ENCODE measurements at regions not wholly inside any gene's neighbourhood (a gene's known extent, or its start where the extent isn't known, plus 50 kb on each side); places are given as distances from the start of the nearest gene placed in this dataset.

DNA sequence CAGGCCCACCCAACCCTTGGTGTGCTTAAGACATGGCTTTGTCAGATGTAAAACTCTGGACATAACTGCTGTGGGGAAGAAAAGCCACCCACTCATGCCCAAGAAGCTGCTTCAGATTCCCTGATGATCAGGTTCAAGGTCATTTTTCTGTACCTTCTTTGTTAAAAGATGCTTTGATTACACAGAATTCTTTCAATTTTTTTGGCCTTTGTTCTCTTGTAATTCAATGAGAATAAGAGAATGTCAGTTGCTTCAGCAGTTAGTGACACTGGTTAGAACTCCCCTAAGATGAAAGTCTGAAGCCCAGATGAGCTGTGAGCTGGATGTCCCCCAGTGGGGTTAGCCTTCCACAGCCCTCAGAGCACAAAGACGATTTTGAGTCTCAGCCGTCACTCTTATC lies 152.7 kb downstream of the CHRM3 start:
- no peak for DNase-seq

DNA sequence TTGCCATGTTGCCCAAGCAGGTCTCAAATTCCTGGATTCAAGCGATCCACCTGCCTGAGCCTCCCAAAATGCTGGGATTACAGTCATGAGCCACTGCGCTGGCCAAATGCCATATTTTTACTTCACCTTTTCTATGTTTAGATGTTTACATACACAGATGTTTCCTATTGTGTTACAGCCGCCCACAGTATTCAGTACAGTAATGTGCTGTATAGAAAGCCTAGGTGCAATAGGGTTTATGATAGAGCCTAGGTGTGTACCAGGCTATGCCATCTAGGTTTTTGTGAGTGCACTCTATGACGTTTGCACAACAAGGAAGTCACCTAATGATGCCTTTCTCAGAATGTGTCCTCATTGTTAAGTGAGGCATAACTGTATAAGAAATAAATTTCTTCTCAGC lies 153.4 kb downstream of the CHRM3 start:
- no peak for DNase-seq

DNA sequence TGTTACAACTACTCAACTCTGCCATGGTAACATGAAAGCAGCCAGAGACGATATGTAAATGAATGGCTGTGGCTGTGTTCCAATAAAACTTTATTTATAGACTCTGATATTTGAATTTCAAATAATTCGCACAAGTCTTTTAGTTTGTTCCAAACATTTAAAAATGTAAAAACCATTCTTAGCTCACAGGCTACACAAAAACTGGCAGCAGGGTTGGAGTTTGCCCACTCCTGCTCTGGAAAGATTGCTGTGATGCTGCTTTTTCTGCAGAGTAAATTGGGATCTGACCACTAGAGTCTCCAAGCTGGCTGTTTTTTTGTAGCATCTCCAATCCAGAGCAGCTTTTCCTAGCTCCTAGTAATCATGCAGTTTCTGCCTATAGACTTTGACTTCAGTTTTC lies 157.5 kb downstream of the CHRM3 start:
- no peak for DNase-seq

DNA sequence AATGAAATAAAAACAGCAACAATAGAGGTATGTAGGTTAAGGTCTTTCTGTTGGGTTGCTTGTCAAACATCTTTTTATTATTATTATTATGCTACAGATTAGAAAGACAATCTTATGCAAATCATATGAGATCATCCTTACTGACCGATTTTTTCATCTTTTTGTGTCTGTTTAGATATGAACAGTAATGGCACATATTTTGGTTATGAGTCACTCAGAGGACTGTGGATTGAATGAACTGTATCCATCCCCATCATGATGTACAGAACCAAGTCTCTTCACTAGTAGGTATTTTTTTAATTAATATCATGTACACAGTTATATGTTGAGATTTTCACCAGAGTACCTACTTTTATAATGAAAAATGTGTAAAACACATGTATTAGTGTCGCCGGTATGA lies 159.1 kb downstream of the CHRM3 start:
- DNase-seq = no peak

DNA sequence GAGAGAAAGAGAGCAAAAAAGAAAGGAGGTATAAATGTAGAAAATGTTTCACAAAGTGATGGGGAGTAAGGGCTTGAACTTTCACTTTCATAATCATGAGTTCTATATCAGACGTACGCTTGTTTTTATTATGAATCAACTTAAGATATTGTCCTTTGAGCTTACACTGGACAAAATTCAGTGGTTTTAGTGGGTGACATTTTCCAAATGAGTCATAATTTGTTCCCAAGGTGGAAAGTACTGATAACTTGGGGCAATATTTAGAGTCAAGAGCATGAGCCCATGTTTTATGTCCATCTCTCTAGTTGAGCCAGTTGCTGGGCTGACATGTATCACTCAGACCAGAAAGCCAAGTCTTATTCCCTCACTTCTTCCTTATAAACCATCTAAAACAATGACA lies 161.6 kb downstream of the CHRM3 start:
- no peak for DNase-seq

DNA sequence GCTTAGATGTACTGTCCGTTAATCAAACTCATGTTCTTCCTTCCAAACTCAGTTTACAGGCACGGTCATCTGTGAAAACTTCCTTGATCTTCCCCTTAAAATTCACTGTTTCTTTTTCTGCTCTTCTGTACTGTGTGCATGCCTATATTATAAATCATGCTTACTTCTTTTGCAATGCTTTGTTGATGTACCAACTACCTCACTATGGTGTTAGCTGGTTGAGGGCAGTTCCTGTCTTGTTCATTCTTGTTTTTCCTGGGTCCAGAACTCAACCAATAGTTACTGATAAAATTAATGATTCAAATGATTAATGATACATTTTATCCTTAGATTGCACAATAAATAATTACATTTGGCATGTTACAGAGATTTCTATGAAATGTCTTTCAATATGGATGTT lies 163.8 kb downstream of the CHRM3 start:
- no peak for DNase-seq

DNA sequence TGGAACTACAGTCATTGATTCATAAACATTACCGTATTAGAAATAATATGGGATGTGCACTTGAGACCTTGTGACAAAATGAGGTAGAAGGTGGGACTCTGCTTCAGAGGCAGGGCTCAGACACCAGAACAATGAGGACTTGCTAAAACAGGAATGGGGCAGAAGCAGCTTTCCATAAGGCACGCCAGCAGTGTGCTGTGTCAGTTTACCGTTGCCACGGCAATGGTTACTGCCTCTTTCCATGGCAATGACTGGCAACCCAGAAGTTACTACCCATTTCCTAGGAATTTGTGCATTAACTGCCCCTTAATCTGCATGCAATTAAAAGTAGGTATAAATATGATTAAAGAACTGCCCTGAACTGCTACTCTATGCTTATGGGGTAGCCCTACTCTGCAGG lies 169.0 kb downstream of the CHRM3 start:
- DNase-seq = peak in 1 of 2 experiments; percentile 11

DNA sequence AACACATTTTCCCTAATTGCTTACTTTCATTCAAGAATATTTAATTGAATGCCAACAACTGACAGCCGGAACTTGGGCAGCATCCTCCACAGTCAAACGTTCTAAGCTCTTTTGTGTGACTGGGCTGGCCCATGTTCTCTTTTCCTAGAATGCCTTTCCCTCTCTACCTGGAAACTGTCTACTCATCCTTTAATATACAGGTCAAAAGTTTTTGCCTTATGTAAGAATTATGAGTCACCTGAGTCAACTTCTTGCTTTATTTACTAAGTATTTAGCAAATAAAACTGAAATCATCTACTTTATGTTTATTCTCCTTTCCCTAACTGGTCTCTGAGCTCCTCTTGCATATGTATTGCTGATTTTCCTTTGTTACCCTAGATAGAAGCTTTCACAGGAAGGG lies 172.2 kb downstream of the CHRM3 start:
- no peak for DNase-seq

DNA sequence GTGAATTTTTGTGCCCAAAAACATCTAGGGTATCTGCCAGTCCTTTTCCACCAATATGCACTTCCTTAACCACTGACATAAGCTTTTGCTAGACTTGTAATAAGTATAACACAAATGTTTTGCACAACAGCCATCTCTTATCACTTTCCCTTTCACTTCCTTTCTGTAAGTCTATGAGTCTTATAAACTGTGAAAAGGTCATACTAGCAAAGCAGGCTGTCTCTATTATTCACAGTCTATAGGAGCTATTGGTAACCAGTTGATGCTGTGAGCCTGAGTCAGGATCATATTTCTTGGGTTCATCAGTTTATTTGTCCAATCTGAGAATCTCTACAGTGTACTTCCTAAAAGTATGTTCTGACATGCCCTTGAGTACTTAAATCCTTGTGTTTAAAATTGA lies 172.6 kb downstream of the CHRM3 start:
- DNase-seq = no peak

DNA sequence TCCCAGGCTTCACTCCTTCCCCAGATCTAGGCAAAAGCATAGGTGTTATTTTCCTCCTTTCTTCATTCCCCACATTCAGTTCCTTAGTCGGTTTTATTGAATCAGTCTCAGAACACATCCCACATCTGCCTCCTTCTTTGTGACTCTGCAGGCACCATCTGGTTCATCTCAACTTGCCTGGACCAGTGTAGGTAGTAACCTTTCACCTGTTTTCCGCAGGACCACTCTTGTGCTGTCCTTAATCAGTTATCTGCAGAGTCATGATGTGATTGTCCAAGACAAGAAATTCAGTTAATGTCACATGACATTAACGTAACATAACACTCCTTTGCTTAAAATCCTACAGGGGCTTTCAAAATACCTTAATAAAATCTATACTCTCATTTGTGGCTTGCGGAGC lies 174.6 kb downstream of the CHRM3 start:
- DNase-seq = no peak

DNA sequence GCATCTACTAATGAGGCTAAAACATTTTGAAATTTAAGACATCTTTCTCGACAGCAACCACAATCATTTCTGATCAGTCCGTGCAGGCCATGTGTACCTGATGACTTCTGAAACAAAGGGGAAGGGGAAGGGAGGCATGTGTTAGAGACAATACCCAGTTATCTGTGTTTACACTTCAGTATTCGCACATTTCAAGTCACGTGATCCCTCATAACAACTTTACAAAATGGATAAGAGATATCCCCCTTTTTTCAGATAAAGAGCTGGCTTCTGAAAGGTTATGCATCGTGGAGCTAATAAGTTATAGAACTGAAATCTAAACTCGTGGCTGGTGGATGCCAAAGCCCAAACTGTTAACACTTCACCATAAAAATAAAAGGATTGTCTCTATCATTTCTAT lies 175.7 kb downstream of the CHRM3 start:
- no peak for DNase-seq

DNA sequence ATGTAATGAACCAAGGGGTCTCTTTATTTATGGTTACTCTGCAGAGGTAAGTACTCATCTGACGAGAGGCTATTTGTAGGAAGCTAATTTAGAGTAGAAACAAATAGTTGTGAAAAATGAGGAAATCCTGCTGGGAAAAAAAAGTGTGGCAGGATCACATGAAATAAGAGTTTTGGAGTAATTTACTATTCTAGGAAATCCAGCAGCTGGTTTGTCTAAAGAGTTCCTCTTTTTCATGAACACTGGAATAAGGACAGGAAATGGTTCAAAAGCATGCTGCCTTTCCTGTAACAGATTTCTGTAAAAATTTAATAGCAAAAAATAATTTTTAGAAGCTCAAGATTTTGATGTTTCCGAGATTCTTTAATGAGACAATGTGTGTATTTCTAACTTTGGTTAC lies 177.3 kb downstream of the CHRM3 start:
- DNase-seq = no peak

DNA sequence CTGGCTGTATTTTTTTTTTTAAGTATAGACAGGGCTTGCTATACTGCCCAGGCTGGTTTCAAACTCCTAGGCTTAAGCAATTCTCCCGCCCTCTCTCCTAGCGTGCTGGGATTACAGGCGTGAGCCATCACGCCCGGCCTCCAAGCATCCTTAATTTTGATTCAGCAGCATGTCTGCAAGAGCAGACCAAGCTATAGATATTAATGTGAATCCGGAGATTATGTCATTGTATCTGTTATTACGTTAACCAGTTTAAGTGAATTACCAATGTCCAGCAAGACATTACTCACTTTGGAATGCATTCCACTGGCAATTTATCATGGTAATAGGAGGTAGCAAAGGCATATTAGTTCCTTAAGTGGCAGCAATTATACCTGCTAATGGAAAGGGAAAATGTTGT lies 179.7 kb downstream of the CHRM3 start:
- DNase-seq = no peak

DNA sequence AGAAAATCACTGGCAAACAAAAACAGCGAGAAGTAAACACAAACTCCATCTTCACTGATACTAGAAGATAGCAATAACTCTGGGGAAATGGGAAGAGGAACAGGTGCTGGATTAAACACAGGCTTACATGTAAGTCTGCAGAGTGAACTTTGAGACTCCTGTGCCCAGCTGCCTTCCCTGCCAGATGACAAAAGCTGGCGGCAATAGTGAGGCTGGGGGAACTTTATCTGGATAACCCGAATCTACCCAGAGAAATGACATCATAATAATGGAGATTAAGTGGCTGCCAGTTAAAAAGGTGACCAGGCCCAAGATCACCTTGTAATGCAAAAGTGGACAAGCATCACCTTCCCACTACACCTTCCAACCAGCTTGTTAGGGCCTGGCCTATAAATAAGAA lies 184.5 kb downstream of the CHRM3 start:
- DNase-seq = peak in 1 of 2 experiments; percentile 4

DNA sequence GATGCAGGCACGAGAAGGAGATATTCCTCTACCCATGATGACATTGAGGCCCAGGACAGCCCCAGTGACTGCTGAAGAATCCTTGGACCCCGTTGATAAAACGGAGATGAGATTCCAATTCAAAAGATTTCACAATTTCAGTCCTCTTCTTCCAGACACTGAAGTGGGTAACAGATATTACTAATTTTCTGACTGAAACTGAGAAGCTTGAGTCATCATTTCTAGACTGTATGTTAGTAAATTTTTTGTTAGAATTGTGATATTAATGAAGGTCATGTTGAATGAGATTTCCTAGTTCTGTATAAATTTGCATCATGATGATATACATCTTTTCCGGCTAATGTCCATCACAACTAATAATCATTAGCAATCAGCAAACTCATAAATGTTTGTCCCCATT lies 185.8 kb downstream of the CHRM3 start:
- no peak for DNase-seq

DNA sequence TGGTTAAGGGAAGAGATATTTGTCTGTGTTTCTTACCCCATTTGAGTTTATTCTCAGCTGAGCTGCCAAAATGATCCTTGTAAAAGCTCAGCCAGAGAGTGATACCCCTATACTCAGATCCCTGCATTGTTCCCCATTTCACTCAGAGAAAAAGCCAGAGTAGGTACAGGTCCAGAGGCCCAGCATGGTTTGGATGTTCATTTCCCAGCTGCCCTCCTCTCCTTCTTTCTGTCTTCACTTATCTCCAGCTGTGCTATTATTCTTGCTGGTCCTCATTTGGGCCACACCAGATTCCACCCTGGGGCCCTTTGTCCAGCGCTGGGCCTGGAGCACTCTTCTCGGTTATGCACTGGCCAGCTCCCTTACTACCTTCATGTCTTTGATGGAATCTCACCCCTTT lies 187.7 kb downstream of the CHRM3 start:
- no peak for DNase-seq

DNA sequence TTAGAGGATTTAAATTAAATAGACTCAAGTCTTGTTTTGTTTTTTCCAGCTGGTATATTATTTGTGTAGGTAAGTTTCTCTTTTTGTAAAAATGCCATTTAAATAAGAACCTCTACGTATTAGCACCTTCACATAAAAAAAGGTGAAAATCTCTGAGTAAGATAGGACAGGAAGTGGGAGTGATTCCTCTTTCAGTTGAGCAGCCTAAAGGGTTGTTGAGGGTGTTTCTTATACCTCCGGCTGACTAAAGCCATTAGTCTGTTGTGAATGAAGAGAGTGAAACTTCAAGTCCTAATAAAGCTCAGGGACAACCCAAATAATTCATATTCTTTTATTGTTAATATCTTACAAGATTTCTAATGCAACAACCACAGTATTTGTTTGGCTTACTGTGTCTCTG lies 188.7 kb downstream of the CHRM3 start:
- no peak for DNase-seq

DNA sequence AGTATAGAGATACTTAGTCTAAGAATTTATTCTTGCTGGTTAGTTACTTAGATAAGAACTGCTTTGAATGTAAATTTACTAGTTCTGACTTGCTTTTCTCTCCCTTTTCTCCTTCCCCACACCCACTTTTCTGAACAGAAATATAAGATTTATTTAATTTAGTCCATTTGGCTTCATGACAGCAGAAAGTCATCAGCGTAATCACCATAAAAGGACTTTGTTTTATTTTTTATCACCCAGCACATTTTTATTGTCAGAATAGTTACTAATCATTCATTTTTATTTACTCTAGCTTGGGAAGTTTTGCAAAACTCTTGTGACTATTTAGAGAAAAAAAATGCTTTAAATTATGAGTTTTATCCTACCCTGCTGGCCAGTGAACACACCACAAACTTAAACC lies 197.2 kb downstream of the CHRM3 start:
- DNase-seq = no peak

DNA sequence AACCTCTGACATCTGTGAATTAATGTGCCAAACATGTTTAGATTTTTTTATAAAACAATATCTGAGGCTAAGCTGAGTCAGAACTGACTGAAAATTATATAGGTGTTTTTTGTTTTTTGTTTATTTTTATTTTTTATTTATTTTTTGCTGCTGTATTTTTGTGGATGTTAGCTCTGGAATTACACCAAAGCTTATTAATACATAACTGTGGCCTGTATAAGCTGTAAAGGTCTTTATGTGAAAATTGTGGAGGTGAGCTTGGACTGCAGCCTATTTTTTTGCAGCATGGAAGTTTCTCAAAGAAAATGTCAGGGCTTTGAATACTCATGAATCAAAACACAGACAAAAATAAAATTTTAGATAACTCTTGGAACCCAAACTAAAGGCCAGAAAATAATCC lies 199.8 kb downstream of the CHRM3 start:
- no peak for DNase-seq

DNA sequence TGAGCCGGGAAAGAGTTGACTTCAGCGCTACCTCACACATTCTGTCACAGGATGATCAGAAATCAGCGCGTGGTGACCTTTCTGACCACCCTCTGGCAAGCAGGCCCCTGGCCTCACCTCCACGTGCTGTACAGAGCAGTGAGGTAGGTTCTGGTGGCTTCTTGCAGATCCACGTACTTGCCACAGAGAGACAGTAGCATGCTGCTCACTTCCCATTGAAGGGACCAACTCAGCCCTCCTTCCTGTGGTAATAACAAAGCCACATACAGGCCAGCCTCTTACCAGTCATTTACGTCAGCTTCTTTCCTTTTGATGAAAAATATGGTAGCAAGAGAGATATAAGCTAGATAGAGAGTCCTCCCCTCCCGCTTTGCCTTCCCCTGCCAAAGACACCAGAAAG lies 200.7 kb downstream of the CHRM3 start:
- DNase-seq = peak in 1 of 2 experiments; percentile 34

DNA sequence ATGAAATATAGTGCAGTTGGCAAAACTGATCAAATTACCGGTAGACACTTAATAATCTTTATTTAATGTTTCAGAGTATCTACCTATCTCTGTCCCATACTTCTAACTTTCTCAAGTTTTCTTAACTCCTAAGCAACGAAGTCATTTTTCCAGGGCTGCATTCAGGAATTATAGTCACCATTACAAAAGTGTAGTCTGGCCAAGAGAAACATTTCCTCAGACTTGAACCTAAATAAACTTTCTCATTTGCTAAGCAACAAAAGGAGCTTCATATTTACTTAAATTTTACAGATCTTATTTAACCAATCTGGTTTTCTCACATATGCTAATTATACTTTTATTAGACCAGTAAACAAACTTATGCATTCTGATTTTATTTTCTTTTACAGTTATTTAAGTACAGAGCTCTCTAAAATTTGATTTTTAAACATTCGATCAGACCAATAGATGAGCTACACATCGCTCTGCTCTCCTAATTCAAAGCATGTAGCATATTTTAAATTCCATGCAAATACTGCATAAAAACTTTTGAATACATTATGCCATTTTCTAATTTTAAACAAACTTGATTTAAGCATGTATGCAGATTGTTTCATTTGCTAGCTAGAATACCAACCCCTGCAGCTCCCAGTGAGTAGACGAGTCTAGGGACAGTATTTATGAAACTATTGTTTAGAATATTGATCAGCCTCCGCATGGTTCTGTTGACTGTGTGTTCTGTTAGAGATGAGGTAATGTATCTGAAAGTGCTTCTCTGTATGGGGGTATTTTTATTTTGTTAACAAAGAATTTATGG lies 201.4 kb downstream of the CHRM3 start:
- peak; percentile 21 to 50 for DNase-seq

DNA sequence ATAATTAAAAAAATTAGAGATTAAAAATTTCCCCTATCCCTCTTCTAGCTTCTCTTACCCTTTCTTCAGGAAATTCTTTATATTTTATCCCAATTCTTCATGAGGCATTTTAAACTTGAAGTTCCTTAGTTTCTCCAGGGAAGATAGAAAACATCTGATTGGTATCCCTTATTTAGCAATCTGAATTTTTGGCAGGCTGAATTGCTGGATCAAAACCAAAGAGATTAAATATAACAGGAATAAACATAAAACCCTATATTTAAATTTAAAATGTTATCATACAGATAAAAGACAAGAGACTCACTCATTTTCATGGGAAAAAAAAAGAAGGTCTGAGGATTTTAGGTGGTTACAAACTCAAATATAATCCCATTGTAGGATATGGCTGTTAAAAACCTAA lies 204.2 kb downstream of the CHRM3 start:
- no peak for DNase-seq

DNA sequence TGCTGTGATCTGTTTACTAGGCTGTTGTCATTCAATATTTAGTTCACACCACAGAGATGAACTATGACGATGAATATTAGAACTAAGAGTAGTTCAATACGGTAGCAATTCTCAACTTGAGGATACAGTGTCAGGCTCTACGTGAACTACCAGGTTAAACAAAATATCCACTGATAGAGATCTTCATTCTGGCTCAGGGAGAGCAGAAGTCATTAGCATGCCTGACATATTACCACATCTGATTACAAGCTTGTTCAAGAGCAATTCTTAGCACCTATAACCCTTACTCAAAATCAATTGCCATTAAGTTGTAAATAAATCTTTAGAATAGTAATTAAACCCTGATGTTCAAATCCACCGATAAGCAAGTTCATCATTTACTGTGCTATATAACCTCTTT lies 207.2 kb downstream of the CHRM3 start:
- DNase-seq = peak; percentile 13 to 27

DNA sequence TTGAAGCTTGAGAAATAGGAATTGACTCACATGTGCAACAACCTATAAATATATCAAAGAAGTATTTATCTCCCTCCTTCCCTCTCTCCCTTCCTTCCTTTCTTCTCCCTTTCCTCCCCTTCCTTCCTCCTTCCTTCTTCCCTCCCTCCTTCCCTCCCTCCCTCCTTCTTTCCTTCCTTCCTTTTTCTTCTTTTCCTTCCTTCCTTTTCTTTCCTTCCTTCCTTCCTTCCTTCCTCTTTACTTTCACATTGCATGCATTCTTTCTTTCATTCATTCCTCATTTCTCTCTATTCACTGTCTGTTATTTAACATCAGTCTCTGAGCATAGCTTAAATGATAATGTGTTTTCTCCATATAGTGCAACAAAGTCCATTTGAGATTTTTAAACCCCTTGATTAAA lies 214.2 kb downstream of the CHRM3 start:
- no peak for DNase-seq

DNA sequence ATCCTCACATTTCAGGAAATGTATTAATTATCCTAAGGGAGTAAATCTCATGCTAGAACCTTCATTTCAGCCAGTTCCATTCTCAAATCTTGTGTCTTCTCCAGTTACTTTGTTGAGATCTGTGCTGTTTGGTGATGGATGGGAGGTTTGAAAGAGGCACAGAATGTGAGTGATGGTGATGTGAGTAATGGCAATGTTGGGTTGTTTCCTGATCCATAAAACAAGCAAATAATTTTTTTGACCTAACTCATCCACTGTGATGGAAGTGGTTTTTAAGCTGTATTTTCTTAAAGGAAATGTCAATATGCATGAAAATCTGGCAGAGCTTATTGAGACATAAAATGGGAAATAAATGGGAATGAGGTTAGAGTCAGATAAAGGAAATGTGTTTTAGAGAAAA lies 214.7 kb downstream of the CHRM3 start:
- DNase-seq = no peak

DNA sequence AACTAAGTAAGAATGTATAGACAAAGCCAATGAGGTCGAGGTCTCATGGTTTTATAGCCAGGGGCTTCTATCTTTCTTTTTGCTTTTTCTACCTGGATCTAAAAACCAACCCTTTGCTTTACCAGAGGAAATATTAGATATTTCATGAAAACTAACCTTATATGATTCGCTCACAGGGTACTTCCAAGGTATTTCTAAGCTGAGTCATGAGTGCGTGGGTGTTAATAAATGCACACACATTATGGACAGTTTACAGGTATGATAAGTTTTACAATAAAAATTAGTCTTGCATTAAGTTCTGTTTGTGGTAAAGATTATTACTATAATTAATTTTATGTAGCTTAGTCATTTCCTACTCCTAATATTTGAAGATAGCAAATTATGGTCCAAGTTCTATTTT lies 217.2 kb downstream of the CHRM3 start:
- DNase-seq = no peak
